Natural killer cell (primary cell): ENCODE measurements at regions not wholly inside any gene's neighbourhood (a gene's known extent, or its start where the extent isn't known, plus 50 kb on each side); places are given as distances from the start of the nearest gene placed in this dataset.

ENCODE experiments used
- ATAC-seq, 3 donors: fragments of 150-1000 bp in 2 of 3; fragments of 200-7000 bp in 1 of 3; cut with Tn5 transposase; 1 replicate in 1 of 3; 2 replicates in 2 of 3; pipeline ENCODE4 v1.10.0; 2021; ENCODE audit warnings: mild to moderate bottlenecking in 2 of 3, moderate library complexity in 2 of 3
- DNase-seq, 2 donors: peaks; one replicate each; pipeline versions ENCODE4 v3.0.0 to v3.0.0-alpha.2; 2013 to 2021; ENCODE audit warnings: mixed read lengths in 1 of 2
- H3K27ac ChIP-seq: one replicate; pipeline ENCODE4 v1.5.1; 2013; ENCODE audit warnings: mild to moderate bottlenecking, low read length
- H3K27me3 ChIP-seq: one replicate; pipeline ENCODE4 v1.6.1; 2013; ENCODE audit warnings: low read length; ENCODE audit not compliant: control insufficient read depth, insufficient read depth
- H3K36me3 ChIP-seq: one replicate; pipeline ENCODE4 v1.6.1; 2013; ENCODE audit warnings: low read length; ENCODE audit not compliant: control insufficient read depth, insufficient read depth
- H3K4me1 ChIP-seq: one replicate; pipeline ENCODE4 v1.6.1; 2013; ENCODE audit warnings: low read length; ENCODE audit not compliant: control insufficient read depth, insufficient read depth
- H3K4me3 ChIP-seq: one replicate; pipeline ENCODE4 v1.5.1; 2013; ENCODE audit warnings: low read length
- H3K9me3 ChIP-seq: one replicate; pipeline ENCODE4 v1.6.1; 2013; ENCODE audit warnings: low read length; ENCODE audit not compliant: control insufficient read depth, insufficient read depth
- H3K27ac Mint-ChIP-seq, 2 donors: one replicate each; pipeline ENCODE4 v1.8.0; 2022; ENCODE audit warnings: mild to moderate bottlenecking in 2 of 2, mixed read lengths in 2 of 2, moderate library complexity in 1 of 2
- H3K27me3 Mint-ChIP-seq, 2 donors: one replicate each; pipeline ENCODE4 v1.8.0; 2022; ENCODE audit warnings: low read depth in 2 of 2, mixed read lengths in 2 of 2
- H3K36me3 Mint-ChIP-seq: one replicate; pipeline ENCODE4 v1.8.0; 2022; ENCODE audit warnings: mixed read lengths
- H3K4me1 Mint-ChIP-seq, 2 donors: one replicate each; pipeline ENCODE4 v1.8.0; 2022; ENCODE audit warnings: mixed read lengths in 2 of 2
- H3K4me3 Mint-ChIP-seq: one replicate; pipeline ENCODE4 v1.8.0; 2022; ENCODE audit warnings: mild to moderate bottlenecking, moderate library complexity, mixed read lengths
- H3K9me3 Mint-ChIP-seq, 2 donors: one replicate each; pipeline ENCODE4 v1.8.0; 2022; ENCODE audit warnings: mixed read lengths in 2 of 2
- CTCF ChIP-seq: fragments of 200-600 bp; IDR thresholded peaks from one replicate; pipeline ENCODE4 v1.8.0; 2022; ENCODE audit warnings: antibody characterized with exemption
- WGBS: methylation state at CpG from one replicate; pipeline ENCODE4 v1.1.7; 2013; ENCODE audit warnings: missing lambda C conversion rate; ENCODE audit not compliant: insufficient coverage; 5-methylcytosine and 5-hydroxymethylcytosine counted together
- intact Hi-C: fragments of 100-400 bp; cut with micrococcal nuclease; formaldehyde crosslinking; loops from one replicate; pipeline ENCODE4 v1.14.2; 2022

- no peak for TF ChIP-seq CTCF
- Mint-ChIP-seq H3K4me1 (no peaks in the 10 kb centered on the region), H3K27me3 (peaks cover 14 to 41% of the 10 kb centered on the region in 2 donors), H3K4me3 (no peak overlapping the region), H3K9me3 (no peaks in the 10 kb centered on the region), H3K36me3 (no peaks in the 10 kb centered on the region), H3K27ac (no peak overlapping the region)
- Histone ChIP-seq H3K27ac (no peak overlapping the region), H3K4me3 (no peak overlapping the region), H3K4me1 (no peaks in the 10 kb centered on the region), H3K36me3 (no peaks in the 10 kb centered on the region), H3K9me3 (no peaks in the 10 kb centered on the region), H3K27me3 (no peaks in the 10 kb centered on the region)
- no peak for DNase-seq
- intact Hi-C loops = no loop called here
- 56% methylated on average over 2 of the region's 2 CpGs for WGBS
- no peak for ATAC-seq
Measured at GRCh38 chr11:19332476-19332875, 91.7 kb upstream of the E2F8 start.

- WGBS = 13% methylated on average over 2 of the region's 2 CpGs
- H3K27ac Mint-ChIP-seq = no peak overlapping the region
- no peak overlapping the region for H3K4me3 ChIP-seq
- no peak for ATAC-seq
- H3K4me1 Mint-ChIP-seq = no peaks in the 10 kb centered on the region
- no peak for TF ChIP-seq CTCF
- H3K27me3 ChIP-seq = no peaks in the 10 kb centered on the region
- H3K36me3 ChIP-seq = no peaks in the 10 kb centered on the region
- H3K4me1 ChIP-seq = no peaks in the 10 kb centered on the region
- H3K9me3 ChIP-seq = no peaks in the 10 kb centered on the region
- peaks cover 12 to 27% of the 10 kb centered on the region in 2 donors for H3K27me3 Mint-ChIP-seq
- H3K4me3 Mint-ChIP-seq = no peak overlapping the region
- H3K9me3 Mint-ChIP-seq = no peaks in the 10 kb centered on the region
- no peak overlapping the region for H3K27ac ChIP-seq
- H3K36me3 Mint-ChIP-seq = no peaks in the 10 kb centered on the region
- no peak for DNase-seq
- intact Hi-C loops = no loop called here
Measured at GRCh38 chr11:19330416-19330815, 89.7 kb upstream of the E2F8 start.

- intact Hi-C loops = no loop called here
- no peaks in the 10 kb centered on the region for H3K27me3 ChIP-seq
- H3K36me3 ChIP-seq = no peaks in the 10 kb centered on the region
- no peaks in the 10 kb centered on the region for H3K9me3 Mint-ChIP-seq
- H3K27ac ChIP-seq = no peak overlapping the region
- no peaks in the 10 kb centered on the region for H3K9me3 ChIP-seq
- H3K4me1 ChIP-seq = no peaks in the 10 kb centered on the region
- H3K4me1 Mint-ChIP-seq = no peaks in the 10 kb centered on the region
- H3K4me3 Mint-ChIP-seq = no peak overlapping the region
- ATAC-seq = no peak
- no peak overlapping the region for H3K27ac Mint-ChIP-seq
- no peak for DNase-seq
- TF ChIP-seq CTCF = no peak
- H3K36me3 Mint-ChIP-seq = no peaks in the 10 kb centered on the region
- WGBS = 100% methylated on average over 1 of the region's 1 CpG
- no peak overlapping the region for H3K4me3 ChIP-seq
- peaks cover 12 to 30% of the 10 kb centered on the region in 2 donors for H3K27me3 Mint-ChIP-seq
Measured at GRCh38 chr11:19329970-19330369, 89.2 kb upstream of the E2F8 start.

GRCh38 chr11:19328586-19329311, 88.0 kb upstream of the E2F8 start:
- Histone ChIP-seq H3K4me3 (no peak overlapping the region), H3K9me3 (no peaks in the 10 kb centered on the region), H3K36me3 (no peaks in the 10 kb centered on the region), H3K27me3 (no peaks in the 10 kb centered on the region), H3K27ac (no peak overlapping the region), H3K4me1 (no peaks in the 10 kb centered on the region)
- DNase-seq = no peak
- Mint-ChIP-seq H3K27me3 (peaks cover 16 to 42% of the 10 kb centered on the region in 2 donors), H3K36me3 (no peaks in the 10 kb centered on the region), H3K4me1 (no peaks in the 10 kb centered on the region), H3K4me3 (no peak overlapping the region), H3K9me3 (no peaks in the 10 kb centered on the region), H3K27ac (no peak overlapping the region)
- intact Hi-C loops = no loop called here
- no peak for ATAC-seq
- WGBS = 72% methylated on average over 5 of the region's 8 CpGs
- no peak for TF ChIP-seq CTCF
